BJ (cell line): ENCODE measurements at regions not wholly inside any gene's neighbourhood (a gene's known extent, or its start where the extent isn't known, plus 50 kb on each side); places are given as distances from the start of the nearest gene placed in this dataset.

ENCODE experiments used
- CTCF ChIA-PET: fragments of 350-600 bp; formaldehyde crosslinking; extraction: SDS; loops from one replicate; lab custom pipeline; 2021; ENCODE audit warnings: antibody characterized with exemption, inconsistent platforms; lab: Yijun Ruan, JAX
- POLR2A ChIA-PET: fragments of 300-600 bp; sonication (Branson Sonifier 250); formaldehyde crosslinking; extraction: SDS; loops from one replicate; lab custom pipeline; 2021; ENCODE audit warnings: antibody characterized with exemption; lab: Charles Lee
- DNase-seq: peaks from one replicate; pipeline ENCODE4 v3.0.0-alpha.2; 2011; ENCODE audit warnings: low read depth
- H3K27me3 ChIP-seq: 2 replicates; pipeline ENCODE4 v1.6.0; 2011; ENCODE audit warnings: low read length; ENCODE audit not compliant: control insufficient read depth, insufficient read depth
- H3K36me3 ChIP-seq: 2 replicates; pipeline ENCODE4 v1.5.1; 2011; ENCODE audit warnings: low read length; ENCODE audit not compliant: control insufficient read depth, insufficient read depth
- H3K4me3 ChIP-seq: 2 replicates; pipeline ENCODE4 v1.5.1; 2011; ENCODE audit warnings: low read depth, mild to moderate bottlenecking, control low read depth, low read length
- CTCF ChIP-seq: IDR thresholded peaks from 2 replicates; pipeline ENCODE4 v1.5.1; 2011; ENCODE audit warnings: low read depth, mild to moderate bottlenecking, control low read depth, inconsistent platforms, low read length, moderate library complexity; ENCODE audit not compliant: insufficient read depth

GRCh38 chr17:5719976-5720375, 135.7 kb upstream of the NLRP1 start:
- POLR2A ChIA-PET = no interaction called here
- Histone ChIP-seq H3K4me3 (no peak overlapping the region), H3K36me3 (no peaks in the 10 kb centered on the region), H3K27me3 (no peaks in the 10 kb centered on the region)
- TF ChIP-seq CTCF = no peak
- DNase-seq = no peak
- CTCF ChIA-PET = interaction anchor here (1.0 kb wide), 1 partner anchor 14 kb away, joined by 3 read pairs; no protein-coding TSS in a partner anchor

DNA sequence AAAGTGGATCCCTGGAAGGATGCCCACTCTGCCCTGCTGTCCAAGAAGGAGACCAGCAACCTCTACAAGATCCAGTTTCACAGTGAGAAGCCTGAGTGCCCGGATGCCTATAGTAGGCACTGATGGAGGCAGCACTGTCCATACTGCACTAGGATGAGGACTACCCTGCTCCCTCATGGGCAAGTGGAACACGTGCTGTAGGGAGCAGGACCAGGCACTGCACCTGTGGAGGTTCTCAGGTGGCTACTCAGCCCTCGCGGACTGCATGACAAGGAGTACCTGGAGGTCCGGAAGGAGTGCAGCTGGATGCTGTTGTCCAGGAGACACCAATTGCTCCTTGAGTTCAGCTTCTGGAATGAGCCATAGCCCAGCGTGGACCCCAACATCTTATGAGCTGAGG, 146.1 kb upstream of the NLRP1 start:
- Histone ChIP-seq H3K4me3 (no peak overlapping the region), H3K36me3 (no peaks in the 10 kb centered on the region), H3K27me3 (peaks cover 1% of the 10 kb centered on the region)
- no peak for TF ChIP-seq CTCF
- ChIA-PET POLR2A (no interaction called here), CTCF (interaction anchor here (1.6 kb wide), 1 partner anchor 24 kb away, joined by 3 read pairs; no protein-coding TSS in a partner anchor)
- no peak for DNase-seq

GRCh38 chr17:5740937-5741336, 156.6 kb upstream of the NLRP1 start:
- Histone ChIP-seq H3K27me3 (0 out of 2 replicates have a peak, but pooled peaks cover 2% of the 10 kb centered on the region), H3K4me3 (no peak overlapping the region), H3K36me3 (no peaks in the 10 kb centered on the region)
- DNase-seq = no peak
- TF ChIP-seq CTCF = no peak
- ChIA-PET CTCF (interaction anchor here (1.1 kb wide), 1 partner anchor 14 kb away, joined by 3 read pairs; no protein-coding TSS in a partner anchor), POLR2A (no interaction called here)

DNA sequence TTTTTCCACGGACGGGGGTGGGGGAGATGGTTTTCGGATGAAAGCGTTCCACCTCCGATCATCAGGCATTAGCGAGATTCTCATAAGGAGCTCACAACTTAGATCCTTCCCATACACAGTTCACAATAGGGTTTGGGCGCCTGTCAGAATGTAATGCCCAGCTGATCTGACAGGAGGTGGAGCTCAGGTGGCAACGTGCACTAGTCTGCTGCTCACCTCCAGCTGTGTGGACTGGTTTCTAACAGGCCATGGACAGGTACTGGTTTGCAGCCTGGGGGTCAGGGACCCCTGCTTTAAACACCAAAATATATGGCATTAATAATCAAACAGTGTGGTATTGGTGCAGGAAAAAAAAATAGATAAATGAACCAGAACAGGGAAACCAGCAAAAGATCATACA, 157.5 kb upstream of the NLRP1 start:
- CTCF ChIA-PET = interaction anchor here (0.7 kb wide), 1 partner anchor 183 kb away, joined by 4 read pairs; no protein-coding TSS in a partner anchor
- TF ChIP-seq CTCF = no peak
- DNase-seq = no peak
- H3K27me3 ChIP-seq = 0 out of 2 replicates have a peak, but pooled peaks cover 2% of the 10 kb centered on the region
- POLR2A ChIA-PET = no interaction called here
- H3K36me3 ChIP-seq = no peaks in the 10 kb centered on the region
- H3K4me3 ChIP-seq = no peak overlapping the region

GRCh38 chr17:5745111-5745813, 161.0 kb upstream of the NLRP1 start:
- CTCF ChIA-PET = interaction anchor here (1.0 kb wide), 1 partner anchor 13 kb away, joined by 3 read pairs; no protein-coding TSS in a partner anchor
- no peak for DNase-seq
- POLR2A ChIA-PET = no interaction called here
- Histone ChIP-seq H3K27me3 (0 out of 2 replicates have a peak, but pooled peaks cover 2% of the 10 kb centered on the region), H3K36me3 (no peaks in the 10 kb centered on the region), H3K4me3 (no peak overlapping the region)
- no peak for TF ChIP-seq CTCF
